ENCODE measurements at regions not wholly inside any gene's neighbourhood (a gene's known extent, or its start where the extent isn't known, plus 50 kb on each side); places are given as distances from the start of the nearest gene placed in this dataset.
"Not testable (repeated sequence)": the region's sequence is repeated elsewhere in the genome, so short reads cannot be mapped to it uniquely, and the experiment has no call there.

DNA sequence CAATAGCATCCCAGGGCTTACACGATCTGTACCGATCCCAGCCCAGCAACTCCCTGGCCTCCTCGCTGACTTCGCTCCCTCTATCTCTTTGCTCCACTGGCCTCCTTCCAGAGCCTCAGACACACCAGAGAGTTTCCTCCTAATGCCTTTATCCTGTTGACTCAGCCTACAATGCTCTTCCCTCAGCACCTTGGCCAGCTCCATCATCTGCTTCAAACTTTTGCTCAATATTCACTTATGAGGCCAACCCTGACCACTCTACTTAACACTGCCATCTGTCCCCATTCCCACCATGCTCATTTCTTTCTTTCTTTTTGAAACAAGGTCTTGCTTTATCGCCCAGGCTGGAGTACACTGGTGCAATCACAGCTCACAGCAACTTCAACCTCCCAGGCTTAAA is 180.9 kb downstream of the CEP170 start:
- not testable (repeated sequence) for DNase-seq

DNA sequence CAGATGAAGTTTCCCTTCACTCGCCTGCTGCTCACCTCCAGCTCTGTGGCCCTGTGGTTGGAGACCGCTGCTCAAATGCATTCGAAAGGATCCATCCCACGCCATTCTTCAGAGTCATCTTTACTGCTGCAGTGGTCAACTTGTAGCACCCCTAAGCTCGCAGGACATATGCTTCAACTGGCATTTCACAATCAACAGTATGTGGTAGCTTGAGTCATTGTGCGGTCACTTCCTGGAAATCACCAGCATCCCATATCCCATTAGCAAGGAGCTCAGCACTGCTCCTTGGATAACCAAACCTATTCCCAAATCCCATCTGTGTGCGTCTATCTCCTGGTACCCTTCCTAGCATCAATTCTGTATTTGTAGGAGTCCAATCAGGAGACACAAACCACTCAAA is 188.0 kb downstream of the CEP170 start:
- not testable (repeated sequence) for DNase-seq

DNA sequence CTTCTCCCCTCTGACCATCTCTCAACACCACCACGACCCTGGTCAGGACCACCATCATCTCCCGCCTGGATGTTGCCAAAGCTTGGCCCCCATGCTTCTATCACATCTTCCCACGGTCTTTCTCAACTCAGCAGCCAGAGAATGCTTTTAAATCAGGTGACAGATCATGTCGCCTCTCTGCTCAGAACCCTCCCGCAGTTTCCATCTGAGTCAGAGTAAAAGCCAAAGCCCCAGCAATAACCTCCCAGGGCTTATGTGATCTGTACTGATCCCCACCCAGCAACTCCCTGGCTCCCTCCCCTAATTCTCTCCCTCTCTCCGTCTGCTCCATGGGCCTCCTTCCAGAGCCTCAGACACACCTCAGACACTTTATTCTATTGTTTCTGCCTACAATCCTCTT is 193.1 kb downstream of the CEP170 start:
- not testable (repeated sequence) for DNase-seq

DNA sequence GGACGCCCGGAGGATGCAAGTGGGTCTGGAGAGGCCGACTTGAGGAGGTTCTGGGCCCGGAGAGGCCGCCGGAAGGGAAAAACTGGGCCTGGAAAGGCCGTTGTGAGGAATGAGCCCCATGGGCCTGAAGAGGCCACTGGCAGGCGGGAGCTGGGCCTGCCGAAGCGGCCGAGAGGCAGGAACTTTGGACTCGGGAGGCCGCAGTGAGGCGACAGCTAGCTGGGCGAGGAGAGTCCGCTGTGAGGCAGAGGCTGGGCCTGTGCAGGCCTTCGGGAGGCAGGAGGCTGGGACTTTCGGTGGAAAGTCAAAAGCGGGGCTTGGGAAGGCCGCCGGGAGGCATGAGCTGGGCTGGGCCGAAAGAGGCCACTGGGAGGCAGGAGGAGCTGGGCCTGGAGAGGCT is 199.6 kb downstream of the CEP170 start:
- not testable (repeated sequence) for DNase-seq

DNA sequence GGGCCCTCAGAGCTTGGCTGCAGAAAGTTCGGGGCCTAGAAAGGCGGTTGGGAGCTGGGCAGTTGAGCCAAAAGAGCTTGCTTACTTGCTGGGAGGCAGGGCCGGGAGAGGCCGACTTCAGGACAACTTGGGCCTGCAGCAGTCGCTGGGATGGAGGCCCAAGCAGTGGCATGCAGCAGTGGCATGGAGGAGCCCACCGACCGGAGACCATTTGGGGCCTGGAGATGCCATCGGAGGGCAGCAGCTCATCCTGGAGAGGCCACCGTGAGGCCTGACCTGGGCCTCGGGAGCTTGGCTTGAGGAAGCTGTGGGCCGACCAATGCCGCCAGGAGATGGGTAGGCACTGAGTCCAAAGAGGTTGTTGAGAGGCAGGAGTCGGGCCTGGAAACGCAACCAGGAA is 200.0 kb downstream of the CEP170 start:
- DNase-seq: not testable (repeated sequence)

DNA sequence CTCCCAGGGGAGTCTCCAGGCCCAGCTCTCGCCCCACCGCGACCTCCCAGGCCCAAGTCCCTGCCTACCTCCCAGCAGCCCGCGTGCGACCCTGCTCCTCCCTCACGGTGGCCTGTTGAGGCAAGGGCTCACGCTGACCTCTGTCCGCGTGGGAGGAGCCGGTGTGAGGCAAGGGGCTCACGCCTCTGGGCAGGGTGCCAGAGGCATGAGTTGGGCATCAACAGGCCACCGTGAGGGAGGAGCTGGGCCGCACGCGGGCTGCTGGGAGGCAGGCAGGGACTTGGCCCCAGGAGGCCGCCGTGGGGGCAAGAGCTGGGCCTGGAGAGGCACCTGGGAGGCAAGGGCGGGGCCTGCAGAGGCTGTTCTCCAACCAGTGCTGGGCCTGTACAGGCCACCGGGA is 200.4 kb downstream of the CEP170 start:
- DNase-seq: not testable (repeated sequence)

DNA sequence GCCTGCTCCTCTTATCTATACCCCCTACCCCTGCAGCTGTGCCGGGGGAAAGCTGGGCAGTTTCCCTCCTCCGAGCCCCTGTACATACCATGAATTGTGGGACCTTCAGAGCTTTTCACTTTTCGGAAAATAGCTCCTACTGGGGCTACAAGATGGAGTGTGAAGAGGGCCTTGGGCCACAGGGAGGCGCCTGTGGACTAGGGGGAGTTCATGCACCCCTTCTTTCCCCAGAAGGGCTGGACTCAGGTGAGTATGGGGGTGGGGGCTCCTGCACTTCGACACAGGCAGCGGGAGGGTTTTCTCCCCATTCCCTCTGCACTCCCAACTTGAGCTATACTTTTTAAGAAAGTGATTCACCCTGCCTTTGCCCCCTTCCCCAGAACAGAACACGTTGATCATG is 202.0 kb downstream of the CEP170 start:
- DNase-seq: not testable (repeated sequence)

DNA sequence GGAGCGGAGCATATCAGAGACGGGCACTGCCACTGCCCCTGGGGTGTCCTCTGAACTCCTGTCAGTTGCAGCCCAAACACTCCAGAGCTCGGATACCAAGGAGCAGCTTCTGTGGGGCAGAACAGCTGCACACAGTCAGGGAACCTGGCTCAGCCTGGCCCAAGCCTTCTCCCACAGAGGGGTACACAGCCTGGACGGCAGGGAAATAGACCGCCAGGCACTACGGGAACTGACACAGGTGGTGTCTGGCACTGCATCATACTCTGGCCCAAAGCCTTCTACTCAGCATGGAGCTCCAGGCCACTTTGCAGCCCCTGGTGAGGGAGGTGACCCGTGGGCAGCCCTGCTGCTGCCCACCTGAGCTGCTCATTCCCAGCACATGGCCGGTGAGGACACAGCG is 204.5 kb downstream of the CEP170 start:
- DNase-seq: not testable (repeated sequence)

DNA sequence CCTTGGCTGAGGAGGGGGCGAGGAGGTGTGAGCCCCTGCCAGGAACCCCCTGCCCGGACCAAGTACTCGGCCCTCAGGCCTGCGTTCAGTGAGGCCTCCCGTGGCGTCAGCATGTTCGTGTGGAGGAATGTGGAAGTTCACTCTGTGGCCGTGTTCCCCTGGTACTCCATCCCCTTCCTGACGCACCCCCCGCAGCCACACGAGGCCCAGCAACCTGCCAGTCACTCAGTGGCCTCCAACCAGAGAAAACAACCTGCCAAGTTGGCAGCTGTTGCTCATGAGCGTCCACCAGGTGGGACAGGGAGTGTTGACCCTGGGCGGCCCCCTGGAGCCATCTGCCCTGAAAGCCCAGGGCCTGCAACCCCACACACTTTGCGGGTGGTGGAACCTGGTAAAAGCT is 205.4 kb downstream of the CEP170 start:
- DNase-seq: not testable (repeated sequence)

DNA sequence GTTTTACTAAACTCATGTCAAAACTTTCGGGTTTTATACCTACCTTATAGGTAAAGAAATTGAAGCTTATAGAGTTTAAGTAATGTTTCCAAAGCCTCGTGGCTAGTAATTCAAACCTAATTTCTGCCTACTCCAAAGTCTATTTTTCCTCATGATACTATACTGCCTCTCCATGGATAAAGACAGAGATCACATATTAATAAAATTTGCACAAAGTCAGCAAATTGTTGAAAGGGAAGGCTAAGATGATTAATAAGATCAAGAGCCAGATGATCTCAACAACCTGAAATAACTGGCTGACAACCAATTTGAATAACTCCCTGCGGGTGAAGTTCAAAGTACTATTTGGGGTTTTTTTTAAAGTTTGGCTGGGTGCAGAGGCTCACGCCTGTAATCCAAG is 233.7 kb downstream of the CEP170 start:
- not testable (repeated sequence) for DNase-seq

DNA sequence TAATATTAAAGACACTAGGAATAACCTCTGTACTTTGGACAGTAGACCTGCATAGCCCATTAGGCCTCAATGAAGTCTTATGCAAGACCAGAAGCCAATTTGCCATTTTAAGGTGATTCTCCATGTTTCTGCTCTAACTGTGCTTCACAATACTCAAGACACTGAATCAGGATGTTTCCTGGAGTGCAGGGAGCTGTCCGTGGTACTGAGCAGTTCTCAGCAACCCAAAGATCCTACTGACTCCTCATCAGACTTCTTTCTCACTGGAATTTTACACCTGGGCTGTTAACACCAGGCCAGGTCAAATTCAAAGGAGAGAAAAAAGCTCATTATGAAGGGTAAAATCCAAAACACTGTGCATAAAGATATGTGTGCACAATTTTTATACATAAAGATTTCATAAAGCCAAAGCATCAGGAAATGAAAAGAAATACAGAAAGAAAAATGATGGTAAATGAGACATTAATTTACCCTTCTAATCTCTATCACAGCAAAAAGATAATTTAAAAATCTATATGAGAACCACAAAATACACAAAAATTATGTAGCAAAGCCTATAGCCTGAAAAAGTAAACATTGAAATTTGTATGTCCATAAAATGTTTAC is 235.9 kb downstream of the CEP170 start:
- DNase-seq: not testable (repeated sequence)

DNA sequence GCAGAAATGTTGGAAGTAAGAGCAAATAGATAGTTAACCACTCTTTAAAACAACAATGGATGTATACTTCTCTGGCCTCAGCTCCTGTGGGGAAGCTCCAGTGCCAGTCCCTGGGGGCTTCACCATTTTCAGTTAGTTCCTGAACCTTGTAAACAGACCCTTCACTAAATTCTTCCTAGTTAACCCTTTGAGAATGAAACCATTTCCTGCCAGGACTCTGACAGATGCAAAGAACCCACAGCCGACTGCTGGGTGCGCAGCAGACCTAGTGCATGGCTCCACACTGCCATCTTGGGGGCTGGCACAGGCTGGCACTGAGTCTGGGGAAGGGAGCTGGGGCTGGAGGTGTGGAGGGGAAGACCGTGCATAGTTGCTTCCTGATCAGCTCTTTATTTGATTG is 244.4 kb downstream of the CEP170 start:
- DNase-seq: peak; percentile 10

DNA sequence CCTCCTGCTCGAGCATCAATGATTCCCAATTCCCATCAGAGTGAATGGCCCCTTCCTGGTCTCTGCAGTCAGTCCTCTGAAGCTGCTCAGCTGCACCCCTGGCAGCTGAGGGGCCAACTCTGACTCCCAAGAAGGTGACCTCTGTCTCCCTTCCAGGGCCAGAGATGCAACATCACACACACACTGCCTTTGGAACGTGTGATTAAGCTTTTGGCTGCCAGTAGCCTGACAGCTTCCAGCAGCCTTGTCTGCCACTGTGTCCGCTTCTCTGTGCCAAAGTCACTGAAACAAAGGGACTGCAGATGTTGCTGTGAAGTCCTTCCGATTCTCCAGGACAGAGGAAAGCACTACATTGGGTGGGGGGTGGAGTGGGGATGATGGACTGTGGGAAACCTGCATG is 254.1 kb downstream of the CEP170 start:
- not testable (repeated sequence) for DNase-seq

DNA sequence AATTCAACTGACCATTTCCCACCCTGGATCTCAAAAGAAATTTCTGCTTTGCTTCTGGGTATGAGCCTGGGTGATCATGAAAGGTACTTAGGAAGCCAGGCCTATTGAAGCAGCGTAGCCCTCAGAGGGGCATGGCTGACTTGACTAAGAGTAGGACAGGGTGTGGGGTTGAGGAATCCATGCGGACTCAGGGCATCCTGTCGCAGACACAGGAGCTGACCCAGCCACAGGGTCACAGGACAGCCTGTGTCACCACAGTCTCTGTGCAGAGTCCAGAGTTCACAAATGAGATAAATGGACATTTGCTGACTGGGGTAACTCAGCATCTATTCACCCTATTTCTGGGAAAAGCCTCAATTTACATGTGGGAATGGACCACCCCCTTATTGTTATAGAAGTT is 262.3 kb downstream of the CEP170 start:
- DNase-seq: not testable (repeated sequence)

DNA sequence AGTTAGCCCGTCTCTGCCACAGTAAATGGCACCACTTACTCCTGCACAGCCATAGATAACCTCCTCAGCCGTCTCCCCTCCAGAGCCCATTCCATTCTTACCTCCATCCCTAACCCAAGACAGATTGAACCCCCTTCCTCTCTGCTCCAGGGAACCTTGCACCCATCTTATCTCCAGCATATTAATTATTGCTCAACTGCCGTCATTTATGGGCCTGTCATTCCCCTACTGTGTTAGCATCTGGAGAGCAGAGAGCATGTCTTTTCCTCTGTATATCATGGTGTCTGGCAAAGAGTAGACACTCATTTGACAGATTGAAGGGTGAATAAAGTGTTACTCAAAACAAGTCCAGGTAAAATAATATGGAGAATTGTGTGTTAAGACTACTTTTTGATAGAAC is 270.0 kb downstream of the CEP170 start:
- not testable (repeated sequence) for DNase-seq

DNA sequence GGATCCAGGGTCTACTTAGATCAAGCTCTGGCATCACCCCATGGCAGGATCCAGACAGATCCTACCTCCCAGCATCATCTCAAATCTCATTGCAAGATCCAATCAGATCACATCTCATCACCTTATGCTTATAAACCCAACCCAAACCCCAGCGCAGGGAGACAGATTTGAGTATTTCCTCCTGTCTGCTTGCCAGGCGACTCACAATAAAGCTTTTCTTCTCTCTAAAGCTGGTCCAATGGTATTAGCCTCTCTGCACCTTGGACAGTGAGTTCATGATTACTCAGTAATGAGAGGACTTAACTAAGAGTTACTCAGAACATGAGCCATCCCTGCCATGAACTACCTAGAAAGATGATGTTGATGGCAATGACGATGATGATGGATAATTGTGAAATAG is 281.7 kb downstream of the CEP170 start:
- not testable (repeated sequence) for DNase-seq

DNA sequence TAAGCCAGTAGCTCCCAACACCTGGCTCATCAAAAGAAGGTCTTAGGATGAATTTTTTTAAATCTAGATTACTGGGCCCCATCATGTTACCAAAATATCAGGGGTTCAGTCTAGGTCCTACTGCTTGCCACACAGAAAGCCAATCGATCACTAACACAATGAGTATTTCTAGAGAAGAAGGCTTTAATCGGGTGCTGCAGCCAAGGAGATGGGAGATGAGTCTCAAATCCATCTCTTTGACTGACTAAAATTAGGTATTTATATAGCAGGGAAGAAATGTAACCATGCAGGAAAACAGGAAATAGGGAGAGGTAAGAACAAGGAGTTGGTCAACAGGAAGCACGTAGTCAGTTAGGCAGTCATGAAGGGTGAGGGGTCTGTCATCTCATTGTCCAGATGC is 288.2 kb downstream of the CEP170 start:
- no peak for DNase-seq

DNA sequence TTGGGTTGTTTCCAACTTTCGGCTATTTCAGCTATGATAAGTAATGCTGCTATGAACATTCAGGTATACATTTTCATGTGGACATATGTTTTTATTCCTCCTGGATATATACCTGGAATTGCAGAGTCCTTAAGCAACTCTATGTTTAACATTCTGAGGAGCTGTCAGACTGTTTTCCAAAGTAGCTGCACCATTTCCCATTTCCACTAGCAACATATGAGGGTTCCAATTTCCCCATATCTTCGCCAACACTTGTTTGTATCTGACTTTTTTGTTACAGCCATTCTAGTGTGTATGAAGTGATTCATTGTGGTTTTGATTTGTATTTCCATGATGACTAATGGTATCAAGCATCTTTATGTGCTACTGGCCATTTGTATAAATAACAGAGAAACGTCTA is 295.7 kb downstream of the CEP170 start:
- not testable (repeated sequence) for DNase-seq

DNA sequence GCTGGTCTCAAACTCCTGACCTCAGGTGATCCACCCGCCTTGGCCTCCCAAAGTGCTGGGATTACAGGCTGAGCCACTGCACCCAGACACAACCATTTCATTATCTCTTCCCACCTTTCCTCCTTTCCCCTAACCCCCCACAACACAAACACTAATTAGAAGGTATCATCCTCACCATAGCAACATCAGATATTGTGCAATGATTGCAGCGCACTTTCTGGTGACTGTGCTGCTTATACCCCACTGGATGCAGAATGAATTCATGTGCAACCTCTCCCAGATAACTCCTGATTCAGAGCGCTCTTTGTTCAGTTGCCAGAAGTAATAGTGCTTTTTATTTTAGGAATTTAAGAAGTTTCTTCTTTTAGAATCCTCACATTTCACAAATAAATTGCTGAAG is 300.1 kb downstream of the CEP170 start:
- DNase-seq: not testable (repeated sequence)

DNA sequence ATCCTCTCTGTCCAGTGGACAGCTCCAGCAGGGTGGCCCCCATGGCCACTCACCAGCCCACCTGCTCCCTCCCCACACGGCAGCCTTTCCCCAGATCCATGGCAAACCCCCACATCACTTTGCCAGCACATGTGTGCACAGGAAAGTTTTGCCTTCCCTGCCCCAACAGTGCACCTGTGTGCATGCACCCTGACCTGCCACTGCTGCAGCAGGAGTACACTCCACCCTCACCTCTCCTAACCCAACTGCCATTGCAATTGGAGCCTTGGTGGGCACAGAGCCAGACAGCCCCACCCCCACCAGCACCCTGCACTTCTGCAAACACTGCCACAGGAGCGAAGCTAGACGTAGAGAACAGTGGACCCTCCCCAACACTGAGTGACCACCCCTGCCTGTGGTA is 308.9 kb downstream of the CEP170 start:
- DNase-seq: peak; percentile 14

DNA sequence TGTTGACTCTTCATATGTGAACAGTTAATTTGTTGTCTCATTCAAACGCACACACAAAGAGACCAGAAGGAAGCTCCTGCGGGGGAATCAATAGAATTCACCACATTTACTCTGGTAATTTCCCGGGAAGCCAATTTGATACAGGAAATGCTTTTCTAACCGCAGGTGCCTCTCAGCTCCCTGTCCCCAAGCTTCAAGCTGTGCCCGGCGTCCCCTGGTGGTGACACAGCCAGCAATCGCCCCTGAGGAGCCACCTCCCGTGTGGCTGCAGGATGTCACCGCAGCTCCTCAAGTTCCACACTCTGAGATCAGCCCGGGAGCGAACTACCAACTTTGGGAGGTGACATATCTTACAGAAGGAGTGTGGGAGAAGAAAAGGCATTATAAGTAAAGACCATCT is 318.4 kb downstream of the CEP170 start:
- peak; percentile 4 for DNase-seq

DNA sequence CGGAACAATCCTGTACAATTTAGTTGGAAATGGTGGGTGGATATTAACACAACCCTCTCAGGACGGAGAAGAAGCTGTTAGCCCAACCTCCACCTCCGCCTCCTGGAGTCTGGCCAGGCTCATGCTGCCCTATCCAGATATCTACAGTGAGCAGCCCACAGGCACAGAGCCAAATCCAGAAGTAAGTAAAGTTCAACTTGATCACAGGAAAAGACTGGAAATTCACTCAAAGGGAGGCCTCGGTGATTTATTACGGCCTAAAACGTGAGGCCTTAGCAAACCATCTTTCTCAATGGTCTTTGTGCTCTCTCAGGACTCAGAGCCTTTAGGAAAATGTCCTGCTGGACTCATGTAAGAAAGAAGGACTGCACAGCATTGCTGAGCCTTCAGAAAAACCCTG is 330.4 kb downstream of the CEP170 start:
- DNase-seq: not testable (repeated sequence)

DNA sequence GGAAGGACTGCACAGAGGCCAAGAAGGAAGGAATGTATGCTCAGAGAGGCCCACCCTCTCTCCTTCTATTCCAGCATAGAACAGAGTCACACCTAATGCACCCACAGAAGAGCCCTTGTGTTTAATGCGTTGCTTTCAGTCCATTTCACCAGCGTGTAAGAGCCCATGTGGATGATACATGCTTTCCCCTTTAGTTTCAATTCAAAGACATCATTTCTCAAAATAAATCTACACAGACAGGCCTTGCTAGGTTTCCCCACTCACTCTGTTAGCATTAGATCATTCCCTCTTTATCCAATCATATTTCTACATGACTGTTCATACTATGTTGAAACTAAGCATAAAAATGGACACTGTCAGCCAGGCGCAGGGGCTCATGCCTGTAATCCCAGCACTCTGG is 331.5 kb downstream of the CEP170 start:
- DNase-seq: not testable (repeated sequence)

DNA sequence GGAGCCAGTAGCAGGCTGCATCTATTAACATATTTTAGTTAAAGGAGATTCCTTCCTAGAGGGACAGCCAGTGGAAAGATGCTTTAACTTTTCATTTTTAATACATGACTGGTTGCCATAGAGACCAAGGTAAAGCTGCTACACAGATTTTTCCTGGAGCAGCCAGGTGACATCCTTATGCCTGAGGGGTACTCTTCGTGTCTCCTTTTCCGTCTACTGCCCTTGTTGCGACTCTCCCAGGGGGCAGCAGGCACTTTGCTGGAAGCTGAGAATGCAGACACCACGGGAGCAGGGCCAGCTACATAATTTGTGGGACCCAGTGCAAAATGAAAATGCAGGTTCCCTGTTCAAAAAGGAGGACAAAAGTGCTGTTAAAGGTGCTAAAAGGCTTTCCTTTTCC is 340.4 kb downstream of the CEP170 start:
- DNase-seq: not testable (repeated sequence)

DNA sequence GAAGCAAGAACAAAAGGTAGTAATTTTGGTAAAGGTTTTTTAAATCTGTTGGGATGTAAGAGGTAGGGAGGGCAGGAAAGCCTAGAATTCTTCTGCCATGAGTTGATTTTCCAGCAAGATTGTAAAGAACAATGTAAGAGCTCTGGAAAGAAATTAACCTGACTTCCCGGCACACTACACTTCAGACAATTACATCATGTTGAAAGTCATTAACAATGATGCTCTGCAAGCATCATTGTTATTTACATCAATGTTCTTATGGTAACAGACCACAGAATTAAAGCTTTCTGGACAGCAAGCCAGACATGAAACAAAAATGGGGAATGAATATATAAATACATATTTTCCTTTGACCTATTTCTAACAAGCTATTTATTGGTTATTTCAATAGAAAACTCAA is 342.2 kb downstream of the CEP170 start:
- not testable (repeated sequence) for DNase-seq
